Adipocyte (in vitro differentiated cells): ENCODE measurements at regions not wholly inside any gene's neighbourhood (a gene's known extent, or its start where the extent isn't known, plus 50 kb on each side); places are given as distances from the start of the nearest gene placed in this dataset.

Experiments
- DNase-seq: peaks from one replicate; pipeline ENCODE4 v3.0.0-alpha.2; 2015; ENCODE audit warnings: low read depth
- H3K27me3 ChIP-seq: replicated peaks from 2 replicates; pipeline ENCODE4 v1.7.0; 2013; ENCODE audit warnings: mild to moderate bottlenecking, low read length, moderate library complexity; ENCODE audit not compliant: control insufficient read depth, insufficient read depth
- H3K36me3 ChIP-seq: 2 replicates; pipeline ENCODE4 v1.7.0; 2013; ENCODE audit warnings: low read length, mild to moderate bottlenecking, moderate library complexity; ENCODE audit not compliant: control insufficient read depth, insufficient read depth, severe bottlenecking
- H3K4me1 ChIP-seq: 2 replicates; pipeline ENCODE4 v1.7.0; 2013; ENCODE audit warnings: mild to moderate bottlenecking, low read length, moderate library complexity; ENCODE audit not compliant: control insufficient read depth, insufficient read depth
- H3K4me3 ChIP-seq: 2 replicates; pipeline ENCODE4 v1.7.0; 2013; ENCODE audit warnings: mild to moderate bottlenecking, low read length, moderate library complexity
- H3K9ac ChIP-seq: 2 replicates; pipeline ENCODE4 v1.7.0; 2013; ENCODE audit warnings: mild to moderate bottlenecking, low read length, moderate library complexity
- H3K9me3 ChIP-seq: 2 replicates; pipeline ENCODE4 v1.7.0; 2013; ENCODE audit warnings: mild to moderate bottlenecking, low read length, moderate library complexity; ENCODE audit not compliant: control insufficient read depth

GRCh38 chr13:65631078-65631477 lies 1599.1 kb downstream of the PCDH9 start:
- H3K36me3 ChIP-seq: no peaks in the 10 kb centered on the region
- no peaks in the 10 kb centered on the region for H3K4me1 ChIP-seq
- peak overlapping the region; percentile 33 for H3K4me3 ChIP-seq
- H3K9me3 ChIP-seq: no peaks in the 10 kb centered on the region
- no peaks in the 10 kb centered on the region for H3K27me3 ChIP-seq
- H3K9ac ChIP-seq: no peak overlapping the region
- DNase-seq: peak; percentile 68

GRCh38 chr13:65629926-65630325 lies 1600.2 kb downstream of the PCDH9 start:
- Histone ChIP-seq H3K9me3 (no peaks in the 10 kb centered on the region), H3K4me3 (no peak overlapping the region), H3K36me3 (no peaks in the 10 kb centered on the region), H3K4me1 (no peaks in the 10 kb centered on the region), H3K9ac (no peak overlapping the region), H3K27me3 (no peaks in the 10 kb centered on the region)
- DNase-seq: no peak

- Histone ChIP-seq H3K4me3 (no peak overlapping the region), H3K9ac (no peak overlapping the region), H3K36me3 (no peaks in the 10 kb centered on the region), H3K27me3 (no peaks in the 10 kb centered on the region), H3K9me3 (no peaks in the 10 kb centered on the region), H3K4me1 (no peaks in the 10 kb centered on the region)
- no peak for DNase-seq
These were observed 1607.0 kb downstream of the PCDH9 start for GRCh38 chr13:65623148-65623547.

GRCh38 chr13:65615506-65615905 lies 1614.6 kb downstream of the PCDH9 start:
- H3K9ac ChIP-seq: no peak overlapping the region
- no peaks in the 10 kb centered on the region for H3K36me3 ChIP-seq
- H3K4me3 ChIP-seq: no peak overlapping the region
- H3K4me1 ChIP-seq: no peaks in the 10 kb centered on the region
- no peak for DNase-seq
- no peaks in the 10 kb centered on the region for H3K9me3 ChIP-seq
- no peaks in the 10 kb centered on the region for H3K27me3 ChIP-seq

- H3K9ac ChIP-seq: no peak overlapping the region
- no peaks in the 10 kb centered on the region for H3K36me3 ChIP-seq
- H3K4me3 ChIP-seq: no peak overlapping the region
- no peaks in the 10 kb centered on the region for H3K4me1 ChIP-seq
- H3K27me3 ChIP-seq: no peaks in the 10 kb centered on the region
- no peaks in the 10 kb centered on the region for H3K9me3 ChIP-seq
- DNase-seq: no peak
These were observed 1617.1 kb downstream of the PCDH9 start for GRCh38 chr13:65613004-65613403.

- no peak overlapping the region for H3K9ac ChIP-seq
- no peak for DNase-seq
- H3K9me3 ChIP-seq: no peaks in the 10 kb centered on the region
- no peak overlapping the region for H3K4me3 ChIP-seq
- no peaks in the 10 kb centered on the region for H3K36me3 ChIP-seq
- no peaks in the 10 kb centered on the region for H3K27me3 ChIP-seq
- H3K4me1 ChIP-seq: peaks cover 11% of the 10 kb centered on the region
These were observed 1620.8 kb downstream of the PCDH9 start for GRCh38 chr13:65609350-65609749.

GRCh38 chr13:65606622-65607021 lies 1623.5 kb downstream of the PCDH9 start:
- Histone ChIP-seq H3K4me1 (peaks cover 16% of the 10 kb centered on the region), H3K9me3 (no peaks in the 10 kb centered on the region), H3K36me3 (no peaks in the 10 kb centered on the region), H3K4me3 (no peak overlapping the region), H3K9ac (no peak overlapping the region), H3K27me3 (no peaks in the 10 kb centered on the region)
- peak; percentile 40 for DNase-seq

GRCh38 chr13:65605396-65605795 lies 1624.7 kb downstream of the PCDH9 start:
- no peak overlapping the region for H3K9ac ChIP-seq
- H3K36me3 ChIP-seq: no peaks in the 10 kb centered on the region
- H3K4me3 ChIP-seq: peak overlapping the region; percentile 16
- peaks cover 24% of the 10 kb centered on the region for H3K4me1 ChIP-seq
- no peaks in the 10 kb centered on the region for H3K27me3 ChIP-seq
- H3K9me3 ChIP-seq: no peaks in the 10 kb centered on the region
- peak; percentile 75 for DNase-seq

- Histone ChIP-seq H3K4me1 (peaks cover 36% of the 10 kb centered on the region), H3K9me3 (no peaks in the 10 kb centered on the region), H3K4me3 (no peak overlapping the region), H3K27me3 (no peaks in the 10 kb centered on the region), H3K9ac (no peak overlapping the region), H3K36me3 (no peaks in the 10 kb centered on the region)
- peak; percentile 28 for DNase-seq
These were observed 1627.0 kb downstream of the PCDH9 start for GRCh38 chr13:65603160-65603559.

GRCh38 chr13:65601855-65602254 lies 1628.3 kb downstream of the PCDH9 start:
- Histone ChIP-seq H3K9ac (no peak overlapping the region), H3K9me3 (no peaks in the 10 kb centered on the region), H3K27me3 (no peaks in the 10 kb centered on the region), H3K4me1 (peaks cover 43% of the 10 kb centered on the region), H3K36me3 (no peaks in the 10 kb centered on the region), H3K4me3 (no peak overlapping the region)
- no peak for DNase-seq

GRCh38 chr13:65600702-65601101 lies 1629.4 kb downstream of the PCDH9 start:
- DNase-seq: peak; percentile 60
- H3K9me3 ChIP-seq: no peaks in the 10 kb centered on the region
- H3K27me3 ChIP-seq: no peaks in the 10 kb centered on the region
- H3K9ac ChIP-seq: no peak overlapping the region
- H3K36me3 ChIP-seq: no peaks in the 10 kb centered on the region
- H3K4me1 ChIP-seq: peaks cover 48% of the 10 kb centered on the region
- no peak overlapping the region for H3K4me3 ChIP-seq
